NK-92 treated with Interleukin-12 subunit alpha and Interleukin-12 subunit beta, amount 100 ng/mL, for 24 hours (cell line): ENCODE measurements at regions not wholly inside any gene's neighbourhood (a gene's known extent, or its start where the extent isn't known, plus 50 kb on each side); places are given as distances from the start of the nearest gene placed in this dataset.

ENCODE experiments used
- DNase-seq: peaks from one replicate; lab custom pipeline; 2025; lab: John Stamatoyannopoulos, UW

- DNase-seq, result no peak
Observed at GRCh38 chr20:10954137-10954840, 280.5 kb upstream of the JAG1 start.

GRCh38 chr20:10954908-10955580 is 281.2 kb upstream of the JAG1 start:
- no peak for DNase-seq

DNA sequence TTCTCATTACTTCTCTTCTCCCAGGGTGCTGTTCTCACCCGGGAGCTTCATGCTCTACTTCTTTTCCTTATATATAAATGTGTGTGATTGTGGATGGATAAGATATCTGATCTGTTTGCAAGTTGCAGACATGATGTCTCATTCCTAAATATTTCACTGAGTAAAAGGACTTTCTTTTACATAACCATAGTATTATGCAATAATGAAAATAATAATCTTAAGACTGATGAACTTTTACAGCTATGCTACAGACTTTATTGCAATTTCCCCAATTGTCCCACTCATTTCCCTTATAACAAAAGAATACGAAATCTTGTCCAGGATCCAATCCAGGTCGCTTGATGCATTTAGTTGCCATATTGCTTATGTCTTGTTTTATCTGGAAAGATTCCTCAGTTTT is 284.5 kb upstream of the JAG1 start:
- no peak for DNase-seq

GRCh38 chr20:10960416-10960815 is 286.6 kb upstream of the JAG1 start:
- DNase-seq, result no peak

DNA sequence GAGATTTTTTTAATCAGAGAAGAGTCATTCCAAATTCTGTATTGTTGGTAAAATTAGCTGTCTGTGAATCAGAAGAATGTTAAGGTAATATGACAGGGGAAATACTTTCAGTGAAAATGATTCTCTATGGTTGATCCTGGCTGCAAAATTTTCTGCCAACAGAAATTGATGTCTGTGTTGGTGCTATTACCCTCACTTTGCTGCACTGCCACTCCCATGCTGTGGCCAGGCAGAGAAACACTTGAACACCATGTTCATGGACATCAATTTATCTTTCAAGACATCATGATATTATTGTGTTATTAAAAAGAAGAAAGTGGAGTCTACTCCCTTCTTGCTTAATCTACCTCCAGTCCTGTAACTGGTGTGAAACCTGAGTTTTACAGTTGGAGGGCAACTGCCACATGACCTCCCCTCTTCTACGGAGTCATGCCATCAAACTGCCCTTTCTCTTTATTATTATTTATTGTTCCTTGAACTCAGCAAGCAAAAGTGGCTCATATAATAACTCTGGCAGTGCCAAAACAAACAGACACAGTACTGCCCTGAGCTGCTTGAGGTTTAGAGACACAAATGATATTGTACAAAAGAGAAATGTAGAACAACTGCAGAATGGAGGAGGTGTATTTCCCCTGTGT is 288.0 kb upstream of the JAG1 start:
- DNase-seq, result no peak

DNA sequence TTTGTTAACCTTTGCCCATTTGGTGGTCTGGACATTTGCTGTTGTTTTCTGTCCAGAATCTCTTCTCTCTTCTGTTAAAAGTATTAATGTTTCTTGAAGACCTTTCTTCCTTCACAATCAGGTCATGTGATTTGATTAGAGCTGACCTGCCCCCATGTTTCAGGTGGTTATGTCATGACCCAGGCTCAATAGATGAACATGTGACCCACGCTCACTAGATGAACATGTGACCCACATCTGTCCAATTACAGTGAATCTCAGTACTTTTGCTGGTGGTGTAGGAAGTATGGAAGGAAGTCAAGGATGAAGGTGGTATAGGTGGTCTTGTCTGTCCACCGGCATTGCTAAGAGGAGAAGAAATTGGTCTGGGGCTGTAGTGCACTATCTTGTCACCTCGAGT is 289.1 kb upstream of the JAG1 start:
- DNase-seq, result no peak

GRCh38 chr20:10963717-10964266 is 290.0 kb upstream of the JAG1 start:
- DNase-seq, result no peak

GRCh38 chr20:10965936-10966470 is 292.2 kb upstream of the JAG1 start:
- DNase-seq, result no peak

GRCh38 chr20:10970109-10970508 is 296.3 kb upstream of the JAG1 start:
- no peak for DNase-seq

GRCh38 chr20:10971096-10971495 is 297.3 kb upstream of the JAG1 start:
- no peak for DNase-seq

- no peak for DNase-seq
Observed at GRCh38 chr20:10972219-10972860, 298.5 kb upstream of the JAG1 start.

DNA sequence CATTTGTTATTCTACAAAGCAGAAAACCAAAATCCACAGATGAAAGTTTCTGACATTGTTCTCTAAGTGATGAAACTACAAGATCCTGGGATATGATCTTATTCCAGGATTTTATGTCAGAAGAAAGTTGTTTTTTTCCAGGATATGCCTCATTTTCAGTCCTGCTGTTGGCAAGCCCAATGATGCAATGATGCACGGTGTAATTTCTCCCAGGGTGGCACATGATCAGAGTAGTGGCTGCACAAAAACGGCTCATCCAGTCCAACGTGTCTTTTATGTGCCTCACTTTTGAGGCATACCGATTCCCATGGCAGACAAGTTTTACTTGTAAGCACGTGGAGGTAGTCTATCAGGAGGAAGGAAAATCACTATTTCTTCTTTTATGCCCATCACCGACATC is 302.3 kb upstream of the JAG1 start:
- no peak for DNase-seq

GRCh38 chr20:10978019-10978702 is 304.4 kb upstream of the JAG1 start:
- no peak for DNase-seq

DNA sequence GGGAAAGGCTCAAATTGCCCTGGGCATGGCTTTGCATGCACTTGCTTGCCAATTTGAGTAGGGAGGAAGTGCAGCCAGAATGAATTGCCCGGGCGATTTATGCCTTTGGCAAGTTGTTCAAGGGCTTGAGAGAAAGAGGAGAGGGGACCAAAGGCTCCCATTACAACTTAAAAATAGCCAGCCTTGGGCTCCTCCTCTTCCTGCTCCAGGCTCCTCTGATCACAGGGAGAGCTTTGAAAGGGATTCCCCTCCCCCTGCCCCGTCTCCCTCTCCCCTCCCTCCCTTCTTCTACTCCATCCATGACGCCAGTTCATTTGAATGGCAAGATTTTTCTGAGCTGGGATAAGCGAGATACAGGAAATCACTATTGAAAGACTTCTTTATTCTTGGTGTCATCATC is 304.9 kb upstream of the JAG1 start:
- DNase-seq, result no peak

DNA sequence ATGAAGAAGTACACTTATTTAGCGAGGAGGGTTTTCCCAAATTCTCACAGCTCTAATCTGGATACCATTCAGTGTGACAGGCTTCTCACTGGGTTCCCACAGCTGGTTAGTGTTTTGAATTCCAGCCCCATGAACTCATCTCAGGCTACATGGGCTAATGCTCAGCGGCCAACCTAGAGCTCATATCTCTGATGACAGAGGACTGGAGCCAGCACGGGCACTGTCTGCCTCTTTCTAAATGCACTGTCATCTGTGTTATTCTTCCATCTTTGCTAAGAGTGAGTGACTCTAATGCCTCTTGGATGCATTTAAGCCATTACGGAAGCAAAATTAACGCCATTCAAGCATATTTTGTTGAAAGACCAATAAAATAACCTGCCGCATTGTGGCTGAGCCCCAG is 308.9 kb upstream of the JAG1 start:
- no peak for DNase-seq

GRCh38 chr20:10984294-10984693 is 310.5 kb upstream of the JAG1 start:
- no peak for DNase-seq

DNA sequence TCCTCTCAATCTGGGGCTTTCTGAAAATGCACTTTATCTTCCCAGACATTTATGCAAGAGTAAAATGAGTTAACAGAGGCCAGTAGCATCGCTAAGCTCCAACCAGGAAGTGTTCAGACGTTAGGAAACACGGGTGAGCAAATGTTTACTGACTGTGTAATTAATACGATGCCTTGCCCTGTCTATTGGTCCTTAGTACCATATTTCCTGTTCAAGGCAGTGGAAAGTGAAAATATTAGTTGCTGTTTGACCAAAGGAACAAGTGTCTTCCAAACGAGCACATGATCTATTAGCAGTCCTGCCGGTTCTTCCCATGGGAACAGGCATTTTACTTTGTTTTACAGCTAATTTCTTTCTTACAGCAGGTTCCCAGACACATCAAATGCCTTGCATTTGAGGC is 311.1 kb upstream of the JAG1 start:
- no peak for DNase-seq

GRCh38 chr20:10985536-10985935 is 311.7 kb upstream of the JAG1 start:
- no peak for DNase-seq

- no peak for DNase-seq
Observed at GRCh38 chr20:10986586-10986985, 312.8 kb upstream of the JAG1 start.

GRCh38 chr20:10987651-10988383 is 314.0 kb upstream of the JAG1 start:
- no peak for DNase-seq
